Spleen (tissue), 11 donors: ENCODE measurements at regions not wholly inside any gene's neighbourhood (a gene's known extent, or its start where the extent isn't known, plus 50 kb on each side); places are given as distances from the start of the nearest gene placed in this dataset.
A peak's percentile ranks its signal among the peaks of the same experiment; 100 is the strongest.

Source experiments
- DNase-seq: peaks from one replicate; pipeline ENCODE4 v3.0.0-alpha.2; 2020
- H3K27ac ChIP-seq, 8 donors: fragments of 200-600 bp; sonication (generic) in 7 of 8; 1 replicate in 4 of 8; 2 replicates in 4 of 8; pipeline versions ENCODE4 v1.5.0 to v1.8.0; 2016 to 2021; ENCODE audit warnings: inconsistent platforms in 4 of 8, mild to moderate bottlenecking in 4 of 8, moderate library complexity in 1 of 8
- H3K27me3 ChIP-seq, 7 donors: fragments of 200-600 bp; sonication (generic) in 6 of 7; replicated peaks in 1 of 7; 1 replicate in 4 of 7; 2 replicates in 3 of 7; pipeline versions ENCODE4 v1.5.0 to v1.8.0; 2016 to 2021; ENCODE audit warnings: inconsistent platforms in 3 of 7, mild to moderate bottlenecking in 1 of 7
- H3K36me3 ChIP-seq, 6 donors: fragments of 200-600 bp; sonication (generic) in 5 of 6; 1 replicate in 4 of 6; 2 replicates in 2 of 6; pipeline versions ENCODE4 v1.5.0 to v1.8.0; 2016 to 2021; ENCODE audit warnings: inconsistent platforms in 2 of 6
- H3K4me1 ChIP-seq, 6 donors: fragments of 200-600 bp; sonication (generic) in 5 of 6; 1 replicate in 3 of 6; 2 replicates in 3 of 6; pipeline versions ENCODE4 v1.5.0 to v1.8.0; 2016 to 2021; ENCODE audit warnings: inconsistent platforms in 3 of 6
- H3K4me3 ChIP-seq, 8 donors: fragments of 200-600 bp; sonication (generic) in 7 of 8; 1 replicate in 4 of 8; 2 replicates in 4 of 8; pipeline versions ENCODE4 v1.5.0 to v1.8.0; 2016 to 2021; ENCODE audit warnings: inconsistent platforms in 4 of 8, mild to moderate bottlenecking in 4 of 8, moderate library complexity in 2 of 8
- H3K9me3 ChIP-seq, 8 donors: fragments of 200-600 bp; sonication (generic) in 7 of 8; 1 replicate in 4 of 8; 2 replicates in 4 of 8; pipeline versions ENCODE4 v1.5.0 to v1.8.0; 2016 to 2021; ENCODE audit warnings: inconsistent platforms in 4 of 8
- POLR2A ChIP-seq, 3 donors: fragments of 450-650 bp; IDR thresholded peaks; one replicate each; pipeline ENCODE4 v1.5.1; 2017; ENCODE audit warnings: antibody characterized with exemption in 3 of 3, mild to moderate bottlenecking in 1 of 3
- POLR2AphosphoS5 ChIP-seq, 3 donors: sonication (generic); formaldehyde crosslinking; IDR thresholded peaks; one replicate each; pipeline ENCODE4 v1.5.1; 2017; ENCODE audit warnings: antibody characterized with exemption in 3 of 3
- WGBS, 5 donors: extraction: QIAGEN DNeasy Blood & Tissue Kit in 3 of 5; methylation state at CpG; one replicate each; pipeline versions ENCODE4 v1.1.5 to v1.1.7; 2013 to 2018; 5-methylcytosine and 5-hydroxymethylcytosine counted together
- intact Hi-C: fragments of 100-400 bp; cut with DNase I; formaldehyde crosslinking; loops from one replicate; pipeline ENCODE4 v1.15.0; 2023; ENCODE audit warnings: low total_unique reads
- TF ChIP-seq, protein P1 (sequence below), 11 experiments: fragments of 200-600 bp in 7 of 11; fragments of 450-650 bp in 4 of 11; sonication (generic) in 4 of 11; IDR thresholded peaks in 8 of 11; conservative IDR thresholded peaks in 3 of 11; 1 replicate in 7 of 11; 2 replicates in 4 of 11; pipeline versions ENCODE4 v1.4.0 to v1.8.0; 2016 to 2021; ENCODE audit warnings: antibody characterized with exemption in 11 of 11, inconsistent platforms in 4 of 11, mild to moderate bottlenecking in 1 of 11
- donor health status: healthy with polysubstance abuse.
- donor health status: DM: no; HTN: no; CAD: no; lungs with moderate emphysema.
- donor health status: DM: no; HTN: no; CAD: no.
- donor health status: Bipolar disorder and iron deficiency.
- donor health status: healthy.
- donor health status: DM: no; HTN: no; CAD: no.
- donor health status: DM: yes; HTN: yes; CAD: no.

GRCh38 chr16:85302848-85303353, 190.6 kb upstream of the CIBAR2 start:
- peak overlapping the region in 1 of 8 donors; percentile 50 for H3K4me3 ChIP-seq
- 55 to 68% (median 61%) methylated on average over 19 to 26 of the region's 26 CpGs for WGBS, 5 donors
- H3K27ac ChIP-seq, result no peak overlapping the region
- H3K9me3 ChIP-seq, result no peaks in the 10 kb centered on the region
- H3K27me3 ChIP-seq, result peaks cover 0 to 11% (median 0%) of the 10 kb centered on the region in 7 donors
- intact Hi-C loops, result no loop called here
- H3K36me3 ChIP-seq, result no peaks in the 10 kb centered on the region
- peaks cover 34 to 71% (median 54%) of the 10 kb centered on the region in 6 donors for H3K4me1 ChIP-seq
- no peak for DNase-seq
- TF ChIP-seq POLR2AphosphoS5 (IDR thresholded peaks at IDR 0.05), result no peak
- no peak for TF ChIP-seq POLR2A (IDR thresholded peaks at IDR 0.05)
- TF ChIP-seq, protein P1, sequence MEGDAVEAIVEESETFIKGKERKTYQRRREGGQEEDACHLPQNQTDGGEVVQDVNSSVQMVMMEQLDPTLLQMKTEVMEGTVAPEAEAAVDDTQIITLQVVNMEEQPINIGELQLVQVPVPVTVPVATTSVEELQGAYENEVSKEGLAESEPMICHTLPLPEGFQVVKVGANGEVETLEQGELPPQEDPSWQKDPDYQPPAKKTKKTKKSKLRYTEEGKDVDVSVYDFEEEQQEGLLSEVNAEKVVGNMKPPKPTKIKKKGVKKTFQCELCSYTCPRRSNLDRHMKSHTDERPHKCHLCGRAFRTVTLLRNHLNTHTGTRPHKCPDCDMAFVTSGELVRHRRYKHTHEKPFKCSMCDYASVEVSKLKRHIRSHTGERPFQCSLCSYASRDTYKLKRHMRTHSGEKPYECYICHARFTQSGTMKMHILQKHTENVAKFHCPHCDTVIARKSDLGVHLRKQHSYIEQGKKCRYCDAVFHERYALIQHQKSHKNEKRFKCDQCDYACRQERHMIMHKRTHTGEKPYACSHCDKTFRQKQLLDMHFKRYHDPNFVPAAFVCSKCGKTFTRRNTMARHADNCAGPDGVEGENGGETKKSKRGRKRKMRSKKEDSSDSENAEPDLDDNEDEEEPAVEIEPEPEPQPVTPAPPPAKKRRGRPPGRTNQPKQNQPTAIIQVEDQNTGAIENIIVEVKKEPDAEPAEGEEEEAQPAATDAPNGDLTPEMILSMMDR (IDR thresholded peaks at IDR 0.05 in 8 of 11, conservative IDR thresholded peaks at IDR 0.05 in 3 of 11), result no peak

DNA sequence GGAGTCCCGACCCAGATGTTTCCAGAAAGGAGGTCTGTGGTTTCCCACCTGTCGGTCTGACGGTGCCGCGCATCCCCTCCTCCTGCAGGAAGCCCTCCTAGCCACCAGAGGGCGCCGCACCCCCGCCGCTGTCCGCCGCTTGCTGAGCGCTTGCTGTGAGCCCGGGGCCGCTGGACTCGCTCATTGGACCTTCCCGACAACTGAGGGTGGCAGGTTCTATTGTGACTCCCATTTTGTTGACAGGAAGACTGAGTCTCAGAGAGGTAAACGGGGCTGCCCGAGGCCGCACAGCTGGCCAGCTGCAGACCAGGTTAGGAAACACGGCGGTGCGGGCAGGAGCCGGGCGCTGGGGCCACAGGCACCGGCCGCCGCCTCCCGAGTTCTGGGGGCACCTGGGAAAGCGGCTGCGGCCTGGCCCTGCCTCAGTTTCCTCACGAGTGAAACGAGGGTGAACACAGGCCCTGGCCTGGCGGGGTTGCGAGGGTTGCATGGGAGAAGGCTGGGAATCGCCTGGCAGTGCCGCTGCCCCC, 191.1 kb upstream of the CIBAR2 start:
- H3K9me3 ChIP-seq, result no peaks in the 10 kb centered on the region
- peaks cover 36 to 76% (median 59%) of the 10 kb centered on the region in 6 donors for H3K4me1 ChIP-seq
- peak; percentile 95 for DNase-seq
- no peaks in the 10 kb centered on the region for H3K36me3 ChIP-seq
- intact Hi-C loops, result no loop called here
- peaks cover 0 to 11% (median 0%) of the 10 kb centered on the region in 7 donors for H3K27me3 ChIP-seq
- TF ChIP-seq POLR2A (IDR thresholded peaks at IDR 0.05) (no peak), POLR2AphosphoS5 (IDR thresholded peaks at IDR 0.05) (peak in 2 of 3 donors; percentile 45 to 66)
- TF ChIP-seq, protein P1 (IDR thresholded peaks at IDR 0.05 in 8 of 11, conservative IDR thresholded peaks at IDR 0.05 in 3 of 11), result peak; percentile 83 to 98 (median 95)
- no peak overlapping the region for H3K27ac ChIP-seq
- WGBS, 5 donors, result 44 to 65% (median 45%) methylated on average over 18 to 36 of the region's 36 CpGs
- peak overlapping the region in 3 of 8 donors; percentile 4 to 50 (median 15) for H3K4me3 ChIP-seq

- DNase-seq, result no peak
- Histone ChIP-seq H3K4me1 (peaks cover 44 to 85% (median 68%) of the 10 kb centered on the region in 6 donors), H3K27me3 (peaks cover 0 to 11% (median 0%) of the 10 kb centered on the region in 7 donors), H3K9me3 (no peaks in the 10 kb centered on the region), H3K27ac (peak overlapping the region in 1 of 8 donors; percentile 15), H3K4me3 (no peak overlapping the region), H3K36me3 (no peaks in the 10 kb centered on the region)
- intact Hi-C loops, result no loop called here
- 25 to 51% (median 31%) methylated on average over 5 to 9 of the region's 9 CpGs for WGBS, 5 donors
- TF ChIP-seq, protein P1 (IDR thresholded peaks at IDR 0.05 in 8 of 11, conservative IDR thresholded peaks at IDR 0.05 in 3 of 11), result no peak
- no peak for TF ChIP-seq POLR2A (IDR thresholded peaks at IDR 0.05)
- peak in 1 of 3 donors; percentile 29 for TF ChIP-seq POLR2AphosphoS5 (IDR thresholded peaks at IDR 0.05)
Measured at GRCh38 chr16:85304337-85304736, 192.1 kb upstream of the CIBAR2 start.

GRCh38 chr16:85306071-85306792, 194.0 kb upstream of the CIBAR2 start:
- peaks cover 0 to 19% (median 0%) of the 10 kb centered on the region in 7 donors for H3K27me3 ChIP-seq
- H3K4me1 ChIP-seq, result peaks cover 63 to 97% (median 82%) of the 10 kb centered on the region in 6 donors
- WGBS, 5 donors, result 20 to 31% (median 22%) methylated on average over 9 to 12 of the region's 12 CpGs
- H3K36me3 ChIP-seq, result no peaks in the 10 kb centered on the region
- no peak overlapping the region for H3K4me3 ChIP-seq
- peak; percentile 96 for DNase-seq
- intact Hi-C loops, result no loop called here
- peak overlapping the region; percentile 5 to 74 (median 57) for H3K27ac ChIP-seq
- peak; percentile 85 to 89 (median 88) for TF ChIP-seq POLR2AphosphoS5 (IDR thresholded peaks at IDR 0.05)
- TF ChIP-seq POLR2A (IDR thresholded peaks at IDR 0.05), result no peak
- TF ChIP-seq, protein P1 (IDR thresholded peaks at IDR 0.05 in 8 of 11, conservative IDR thresholded peaks at IDR 0.05 in 3 of 11), result no peak
- no peaks in the 10 kb centered on the region for H3K9me3 ChIP-seq
